ENCODE measurements at regions not wholly inside any gene's neighbourhood (a gene's known extent, or its start where the extent isn't known, plus 50 kb on each side); places are given as distances from the start of the nearest gene placed in this dataset.
"Not testable (repeated sequence)": the region's sequence is repeated elsewhere in the genome, so short reads cannot be mapped to it uniquely, and the experiment has no call there.

GRCh38 chr2:133992454-133992853 lies 261.4 kb upstream of the MGAT5 start:
- TF ChIP-seq CTCF (IDR thresholded peaks at IDR 0.05; ENCODE audit: low read length) (no peak), EZH2 (IDR thresholded peaks at IDR 0.05; ENCODE audit: borderline replicate concordance, low read length) (no peak)
- H3K9ac ChIP-seq (ENCODE audit: low read length), result no peak overlapping the region
- H3F3A ChIP-seq (ENCODE audit: insufficient read depth, low read length), result no peaks in the 10 kb centered on the region
- H3K4me2 ChIP-seq (ENCODE audit: low read length), result no peak overlapping the region
- H4K20me1 ChIP-seq (ENCODE audit: insufficient read depth, low read length), result no peaks in the 10 kb centered on the region
- no peaks in the 10 kb centered on the region for H3K9me2 ChIP-seq (ENCODE audit: low read depth, low read length)
- no peak overlapping the region for H3K4me3 ChIP-seq (ENCODE audit: low read depth, low read length, poor library complexity, severe bottlenecking)
- no peak overlapping the region for H3K27ac ChIP-seq (ENCODE audit: low read depth, low read length, poor library complexity, severe bottlenecking)
- no peaks in the 10 kb centered on the region for H3K79me2 ChIP-seq (ENCODE audit: insufficient read depth, low read length)
- no peaks in the 10 kb centered on the region for H3K36me3 ChIP-seq (ENCODE audit: insufficient read depth, low read length)
- H3K27me3 ChIP-seq (ENCODE audit: insufficient read depth, low read length), result no peaks in the 10 kb centered on the region
- no peaks in the 10 kb centered on the region for H3K9me3 ChIP-seq (ENCODE audit: low read length)
- H3K4me1 ChIP-seq (ENCODE audit: insufficient read depth, low read length, severe bottlenecking), result no peaks in the 10 kb centered on the region
- no peak overlapping the region for H2AFZ ChIP-seq (ENCODE audit: low read length)

GRCh38 chr2:133993160-133993559 lies 260.7 kb upstream of the MGAT5 start:
- no peak overlapping the region for H3K4me3 ChIP-seq (ENCODE audit: low read depth, low read length, poor library complexity, severe bottlenecking)
- no peaks in the 10 kb centered on the region for H3K36me3 ChIP-seq (ENCODE audit: insufficient read depth, low read length)
- no peak overlapping the region for H3K4me2 ChIP-seq (ENCODE audit: low read length)
- H4K20me1 ChIP-seq (ENCODE audit: insufficient read depth, low read length), result no peaks in the 10 kb centered on the region
- H3F3A ChIP-seq (ENCODE audit: insufficient read depth, low read length), result no peaks in the 10 kb centered on the region
- H2AFZ ChIP-seq (ENCODE audit: low read length), result no peak overlapping the region
- H3K9ac ChIP-seq (ENCODE audit: low read length), result no peak overlapping the region
- no peaks in the 10 kb centered on the region for H3K79me2 ChIP-seq (ENCODE audit: insufficient read depth, low read length)
- H3K27me3 ChIP-seq (ENCODE audit: insufficient read depth, low read length), result no peaks in the 10 kb centered on the region
- no peak for TF ChIP-seq EZH2 (IDR thresholded peaks at IDR 0.05; ENCODE audit: borderline replicate concordance, low read length)
- no peak for TF ChIP-seq CTCF (IDR thresholded peaks at IDR 0.05; ENCODE audit: low read length)
- no peaks in the 10 kb centered on the region for H3K9me2 ChIP-seq (ENCODE audit: low read depth, low read length)
- H3K4me1 ChIP-seq (ENCODE audit: insufficient read depth, low read length, severe bottlenecking), result no peaks in the 10 kb centered on the region
- H3K27ac ChIP-seq (ENCODE audit: low read depth, low read length, poor library complexity, severe bottlenecking), result no peak overlapping the region
- H3K9me3 ChIP-seq (ENCODE audit: low read length), result no peaks in the 10 kb centered on the region

GRCh38 chr2:133998726-133999125 lies 255.1 kb upstream of the MGAT5 start:
- not testable (repeated sequence) for H3K36me3 ChIP-seq (ENCODE audit: insufficient read depth, low read length); H3K4me1 ChIP-seq (ENCODE audit: insufficient read depth, low read length, severe bottlenecking); H3K9me2 ChIP-seq (ENCODE audit: low read depth, low read length); H3K27me3 ChIP-seq (ENCODE audit: insufficient read depth, low read length); H3K4me2 ChIP-seq (ENCODE audit: low read length); H3K9ac ChIP-seq (ENCODE audit: low read length); H3K27ac ChIP-seq (ENCODE audit: low read depth, low read length, poor library complexity, severe bottlenecking); H3K9me3 ChIP-seq (ENCODE audit: low read length); H3K79me2 ChIP-seq (ENCODE audit: insufficient read depth, low read length); H3K4me3 ChIP-seq (ENCODE audit: low read depth, low read length, poor library complexity, severe bottlenecking); H4K20me1 ChIP-seq (ENCODE audit: insufficient read depth, low read length); H2AFZ ChIP-seq (ENCODE audit: low read length); H3F3A ChIP-seq (ENCODE audit: insufficient read depth, low read length)

DNA sequence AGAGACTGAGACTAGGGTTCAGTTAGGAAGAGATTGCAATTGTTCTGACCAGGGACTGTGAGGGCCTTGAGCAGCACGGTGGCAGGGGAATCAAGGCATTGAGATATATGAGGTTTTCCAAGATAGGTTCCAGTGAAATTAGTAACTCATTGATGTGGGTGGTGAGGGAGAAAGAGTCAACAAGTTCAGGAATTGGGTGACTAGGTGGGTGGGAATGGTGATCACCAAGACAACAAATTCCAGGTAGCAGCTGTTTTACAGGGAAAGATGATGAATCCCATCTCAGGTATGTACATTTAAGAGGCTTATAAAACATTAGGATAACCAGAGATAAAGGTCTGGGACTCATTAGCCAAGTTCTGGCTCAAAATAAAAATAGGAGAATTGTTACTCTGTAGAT lies 251.5 kb upstream of the MGAT5 start:
- Histone ChIP-seq H3K4me1 (ENCODE audit: insufficient read depth, low read length, severe bottlenecking) (no peaks in the 10 kb centered on the region), H3K79me2 (ENCODE audit: insufficient read depth, low read length) (no peaks in the 10 kb centered on the region), H3K9me3 (ENCODE audit: low read length) (no peaks in the 10 kb centered on the region), H4K20me1 (ENCODE audit: insufficient read depth, low read length) (no peaks in the 10 kb centered on the region), H3F3A (ENCODE audit: insufficient read depth, low read length) (no peaks in the 10 kb centered on the region), H3K27me3 (ENCODE audit: insufficient read depth, low read length) (no peaks in the 10 kb centered on the region), H3K4me2 (ENCODE audit: low read length) (no peak overlapping the region), H3K4me3 (ENCODE audit: low read depth, low read length, poor library complexity, severe bottlenecking) (no peak overlapping the region), H3K9me2 (ENCODE audit: low read depth, low read length) (no peaks in the 10 kb centered on the region), H2AFZ (ENCODE audit: low read length) (no peak overlapping the region), H3K36me3 (ENCODE audit: insufficient read depth, low read length) (no peaks in the 10 kb centered on the region), H3K9ac (ENCODE audit: low read length) (no peak overlapping the region), H3K27ac (ENCODE audit: low read depth, low read length, poor library complexity, severe bottlenecking) (no peak overlapping the region)
- no peak for TF ChIP-seq EZH2 (IDR thresholded peaks at IDR 0.05; ENCODE audit: borderline replicate concordance, low read length)
- TF ChIP-seq CTCF (IDR thresholded peaks at IDR 0.05; ENCODE audit: low read length), result no peak
